Neural cell (in vitro differentiated cells): ENCODE measurements at regions not wholly inside any gene's neighbourhood (a gene's known extent, or its start where the extent isn't known, plus 50 kb on each side); places are given as distances from the start of the nearest gene placed in this dataset.

ENCODE experiments used
- H2AFZ ChIP-seq: fragments of 200-600, 300-800 bp; sonication (generic), shearing (Covaris generic); 2 replicates; pipeline ENCODE4 v1.6.0; 2014; ENCODE audit warnings: low read depth, mild to moderate bottlenecking, antibody characterized with exemption, low read length, moderate library complexity
- H3F3A ChIP-seq: fragments of 200-600 bp; shearing (Covaris generic); 2 replicates; pipeline ENCODE4 v1.6.1; 2016; ENCODE audit warnings: mild to moderate bottlenecking, moderate library complexity, mixed read lengths, antibody characterized with exemption, low read length; ENCODE audit not compliant: insufficient read depth, poor library complexity, severe bottlenecking
- H3K27ac ChIP-seq: fragments of 200-600, 300-800 bp; sonication (generic), shearing (Covaris generic); 2 replicates; pipeline ENCODE4 v1.5.1; 2014; ENCODE audit warnings: mild to moderate bottlenecking, low read length, moderate library complexity
- H3K27me3 ChIP-seq: fragments of 300-800, 200-600 bp; sonication (generic), shearing (Covaris generic); 2 replicates; pipeline ENCODE4 v1.6.0; 2014; ENCODE audit warnings: mild to moderate bottlenecking, low read depth, low read length, moderate library complexity; ENCODE audit not compliant: insufficient read depth
- H3K36me3 ChIP-seq: fragments of 300-800, 200-600 bp; sonication (generic), shearing (Covaris generic); 2 replicates; pipeline ENCODE4 v1.5.1; 2014; ENCODE audit warnings: mild to moderate bottlenecking, antibody characterized with exemption, low read length, moderate library complexity; ENCODE audit not compliant: insufficient read depth
- H3K4me2 ChIP-seq: fragments of 300-800, 200-600 bp; sonication (generic), shearing (Covaris generic); 2 replicates; pipeline ENCODE4 v1.6.0; 2014; ENCODE audit warnings: mild to moderate bottlenecking, low read length
- H3K4me3 ChIP-seq: fragments of 300-800, 200-600 bp; sonication (generic), shearing (Covaris generic); 2 replicates; pipeline ENCODE4 v1.5.1; 2014; ENCODE audit warnings: mild to moderate bottlenecking, low read length, moderate library complexity
- H3K79me2 ChIP-seq: fragments of 200-600 bp; shearing (Covaris generic); replicated peaks from 2 replicates; pipeline ENCODE4 v1.6.0; 2014; ENCODE audit warnings: mild to moderate bottlenecking, low read length, moderate library complexity; ENCODE audit not compliant: insufficient read depth
- H3K9ac ChIP-seq: fragments of 300-800, 200-600 bp; sonication (generic), shearing (Covaris generic); 2 replicates; pipeline ENCODE4 v1.6.1; 2016; ENCODE audit warnings: mild to moderate bottlenecking, low read length, mixed read lengths
- H3K9me2 ChIP-seq: fragments of 200-600 bp; shearing (Covaris generic); 2 replicates; pipeline ENCODE4 v1.6.1; 2016; ENCODE audit warnings: mild to moderate bottlenecking, low read length, mixed read lengths; ENCODE audit not compliant: insufficient read depth
- H3K9me3 ChIP-seq: fragments of 200-600, 300-800 bp; sonication (generic), shearing (Covaris generic); 2 replicates; pipeline ENCODE4 v1.6.1; 2016; ENCODE audit warnings: mild to moderate bottlenecking, mixed run types, low read length, moderate library complexity, mixed read lengths
- H4K20me1 ChIP-seq: fragments of 200-600 bp; shearing (Covaris generic); 2 replicates; pipeline ENCODE4 v1.6.1; 2016; ENCODE audit warnings: mild to moderate bottlenecking, mixed run types; ENCODE audit not compliant: insufficient read depth
- EP300 ChIP-seq: fragments of 450-650 bp; conservative IDR thresholded peaks from 2 replicates; pipeline ENCODE4 v1.6.1; 2014; ENCODE audit warnings: antibody characterized with exemption, mild to moderate bottlenecking, moderate library complexity; ENCODE audit not compliant: poor library complexity, severe bottlenecking
- EZH2 ChIP-seq: fragments of 200-600, 300-800 bp; shearing (Covaris generic), sonication (generic); IDR thresholded peaks from 2 replicates; pipeline ENCODE4 v1.6.1; 2014; ENCODE audit warnings: antibody characterized with exemption, low read length, borderline replicate concordance, mild to moderate bottlenecking; ENCODE audit not compliant: insufficient read depth, poor library complexity, severe bottlenecking
- MXI1 ChIP-seq: fragments of 450-650 bp; conservative IDR thresholded peaks from 2 replicates; pipeline ENCODE4 v1.6.1; 2014; ENCODE audit warnings: antibody characterized with exemption, mild to moderate bottlenecking; ENCODE audit not compliant: poor library complexity, severe bottlenecking
- POLR2AphosphoS5 ChIP-seq: IDR thresholded peaks from 2 replicates; pipeline ENCODE4 v1.6.1; 2012
- RAD21 ChIP-seq: fragments of 450-650 bp; conservative IDR thresholded peaks from 2 replicates; pipeline ENCODE4 v1.6.1; 2014; ENCODE audit warnings: antibody characterized with exemption, mild to moderate bottlenecking, moderate library complexity
- REST ChIP-seq: IDR thresholded peaks from 2 replicates; pipeline ENCODE4 v1.6.1; 2012; ENCODE audit warnings: borderline replicate concordance
- SMC3 ChIP-seq: fragments of 450-650 bp; conservative IDR thresholded peaks from 2 replicates; pipeline ENCODE4 v1.6.1; 2014; ENCODE audit warnings: antibody characterized with exemption, mild to moderate bottlenecking, moderate library complexity; ENCODE audit not compliant: poor library complexity
- TAF1 ChIP-seq: IDR thresholded peaks from 2 replicates; pipeline ENCODE4 v1.6.1; 2012; ENCODE audit warnings: low read depth
- TF ChIP-seq, protein P1 (sequence below): fragments of 450-650 bp; IDR thresholded peaks from 2 replicates; pipeline ENCODE4 v1.5.1; 2014; ENCODE audit warnings: antibody characterized with exemption, mild to moderate bottlenecking, moderate library complexity; ENCODE audit not compliant: poor library complexity, severe bottlenecking

GRCh38 chr18:66160007-66160406, 409.2 kb downstream of the CDH7 start:
- H4K20me1 ChIP-seq, result no peaks in the 10 kb centered on the region
- no peak overlapping the region for H2AFZ ChIP-seq

GRCh38 chr18:66159451-66159850, 408.6 kb downstream of the CDH7 start:
- Histone ChIP-seq H3F3A (no peaks in the 10 kb centered on the region), H3K4me2 (no peak overlapping the region), H2AFZ (no peak overlapping the region), H3K9me3 (no peaks in the 10 kb centered on the region), H3K27ac (no peak overlapping the region), H3K79me2 (no peaks in the 10 kb centered on the region), H3K9ac (no peak overlapping the region), H3K9me2 (no peaks in the 10 kb centered on the region), H4K20me1 (no peaks in the 10 kb centered on the region), H3K27me3 (no peaks in the 10 kb centered on the region), H3K36me3 (no peaks in the 10 kb centered on the region), H3K4me3 (no peak overlapping the region)
- no peak for TF ChIP-seq EP300
- no peak for TF ChIP-seq REST
- TF ChIP-seq RAD21, result no peak
- no peak for TF ChIP-seq POLR2AphosphoS5

More at GRCh38 chr18:66160007-66160406, 409.2 kb downstream of the CDH7 start:
- Histone ChIP-seq H3K9me2 (no peaks in the 10 kb centered on the region), H3K27me3 (no peaks in the 10 kb centered on the region), H3K4me3 (no peak overlapping the region), H3K9me3 (no peaks in the 10 kb centered on the region), H3K4me2 (no peak overlapping the region), H3K9ac (no peak overlapping the region), H3K27ac (no peak overlapping the region), H3F3A (no peaks in the 10 kb centered on the region), H3K79me2 (no peaks in the 10 kb centered on the region), H3K36me3 (no peaks in the 10 kb centered on the region)
- TF ChIP-seq TAF1, result no peak
- TF ChIP-seq EP300, result no peak
- TF ChIP-seq POLR2AphosphoS5, result no peak
- TF ChIP-seq SMC3, result no peak
- TF ChIP-seq, protein P1, sequence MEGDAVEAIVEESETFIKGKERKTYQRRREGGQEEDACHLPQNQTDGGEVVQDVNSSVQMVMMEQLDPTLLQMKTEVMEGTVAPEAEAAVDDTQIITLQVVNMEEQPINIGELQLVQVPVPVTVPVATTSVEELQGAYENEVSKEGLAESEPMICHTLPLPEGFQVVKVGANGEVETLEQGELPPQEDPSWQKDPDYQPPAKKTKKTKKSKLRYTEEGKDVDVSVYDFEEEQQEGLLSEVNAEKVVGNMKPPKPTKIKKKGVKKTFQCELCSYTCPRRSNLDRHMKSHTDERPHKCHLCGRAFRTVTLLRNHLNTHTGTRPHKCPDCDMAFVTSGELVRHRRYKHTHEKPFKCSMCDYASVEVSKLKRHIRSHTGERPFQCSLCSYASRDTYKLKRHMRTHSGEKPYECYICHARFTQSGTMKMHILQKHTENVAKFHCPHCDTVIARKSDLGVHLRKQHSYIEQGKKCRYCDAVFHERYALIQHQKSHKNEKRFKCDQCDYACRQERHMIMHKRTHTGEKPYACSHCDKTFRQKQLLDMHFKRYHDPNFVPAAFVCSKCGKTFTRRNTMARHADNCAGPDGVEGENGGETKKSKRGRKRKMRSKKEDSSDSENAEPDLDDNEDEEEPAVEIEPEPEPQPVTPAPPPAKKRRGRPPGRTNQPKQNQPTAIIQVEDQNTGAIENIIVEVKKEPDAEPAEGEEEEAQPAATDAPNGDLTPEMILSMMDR, result no peak
- TF ChIP-seq RAD21, result no peak
- TF ChIP-seq EZH2, result no peak
- TF ChIP-seq MXI1, result no peak
- TF ChIP-seq REST, result no peak
